ENCODE measurements at regions not wholly inside any gene's neighbourhood (a gene's known extent, or its start where the extent isn't known, plus 50 kb on each side); places are given as distances from the start of the nearest gene placed in this dataset.

DNA sequence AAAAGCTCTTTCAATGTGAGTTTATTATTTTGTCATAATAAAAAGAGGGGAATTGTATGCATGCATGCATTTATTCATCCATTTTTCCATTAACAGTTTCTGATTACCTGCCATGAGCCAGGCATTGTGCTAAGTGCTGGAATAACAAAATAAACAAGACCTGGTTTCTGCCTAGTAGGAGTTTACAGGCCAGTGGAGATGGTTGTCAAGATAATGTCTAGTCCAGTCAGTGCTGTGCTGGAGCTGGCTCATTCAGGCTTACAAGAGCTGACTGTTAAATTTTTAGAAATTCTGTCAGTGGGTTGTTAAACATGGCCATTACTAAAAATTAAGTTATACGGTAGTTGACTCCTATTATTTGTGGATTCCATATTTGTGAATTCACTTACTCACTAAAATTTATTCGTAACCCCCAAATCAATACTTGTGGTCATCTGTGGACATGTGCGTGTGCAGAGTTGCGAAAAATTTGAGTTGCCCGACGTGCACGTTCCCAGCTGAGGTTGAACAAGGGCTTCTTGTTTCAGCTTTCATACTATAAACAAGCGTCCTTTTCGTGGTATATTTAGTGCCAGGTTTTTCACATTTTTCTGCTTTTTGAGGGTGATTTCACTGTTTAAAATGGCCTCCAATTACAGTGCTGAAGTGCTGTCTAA lies 172.3 kb upstream of the RPS6KA3 start:
- no peak for DNase-seq (ENCODE audit: low read depth in 4 of 4, low spot score in 3 of 4)

DNA sequence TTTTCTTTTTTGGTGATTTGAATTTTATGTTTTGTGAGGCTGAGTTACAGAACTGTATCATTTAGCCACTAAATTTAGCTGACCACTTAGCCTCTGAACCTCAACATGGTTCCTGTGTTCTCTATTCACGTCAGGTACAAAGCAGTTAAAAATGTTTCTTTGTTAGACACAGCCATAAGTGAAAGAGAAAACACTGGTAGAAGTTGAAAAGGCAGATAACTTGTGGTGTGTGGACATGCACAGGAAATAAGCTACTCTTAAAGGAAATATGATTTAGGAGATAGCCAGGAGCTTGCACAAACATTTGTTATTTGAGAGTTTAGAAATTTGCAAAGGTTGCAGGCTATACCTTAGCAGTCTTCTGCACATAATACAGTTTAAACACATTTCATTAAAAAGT lies 171.0 kb upstream of the RPS6KA3 start:
- no peak for DNase-seq (ENCODE audit: low read depth in 4 of 4, low spot score in 3 of 4)

DNA sequence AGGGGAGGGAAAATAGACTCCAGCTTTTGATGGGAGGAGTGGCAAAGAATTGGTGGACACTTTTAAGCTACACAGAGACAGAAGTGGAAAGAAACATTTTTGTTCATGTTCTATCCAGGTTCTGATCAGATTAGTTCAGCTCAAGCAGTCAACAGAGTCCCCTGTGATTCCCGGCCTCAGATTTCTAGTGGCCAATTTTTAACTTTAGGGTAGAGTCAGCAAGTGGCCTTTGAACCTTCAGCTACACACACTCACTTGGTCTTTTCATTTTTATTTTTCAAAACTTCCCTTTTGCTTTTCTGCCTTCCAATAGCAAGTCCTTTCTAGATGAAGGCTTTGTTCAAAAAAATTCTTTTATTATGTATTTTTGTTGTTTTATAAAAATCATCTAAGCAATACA lies 169.2 kb upstream of the RPS6KA3 start:
- no peak for DNase-seq (ENCODE audit: low read depth in 4 of 4, low spot score in 3 of 4)

DNA sequence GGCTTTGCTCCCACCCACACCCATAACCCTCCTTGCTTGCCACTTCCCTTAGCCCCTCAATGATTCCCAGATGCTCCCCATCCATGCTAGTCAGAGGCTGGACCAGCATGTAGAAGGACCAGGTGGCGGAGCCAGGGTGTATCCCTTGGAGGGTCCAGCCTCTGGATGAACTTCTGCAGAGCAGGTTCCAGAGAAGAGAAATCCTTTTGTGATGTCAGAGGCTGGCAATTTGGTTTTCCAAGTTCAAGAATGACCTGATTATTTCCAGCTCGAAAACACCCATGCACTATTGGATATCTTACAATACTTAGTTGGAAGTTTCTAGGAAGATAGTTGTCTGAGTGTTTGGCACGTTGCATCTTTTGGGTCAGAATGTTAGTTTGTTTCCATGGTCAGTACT lies 168.3 kb upstream of the RPS6KA3 start:
- DNase-seq (ENCODE audit: low read depth in 4 of 4, low spot score in 3 of 4): no peak

DNA sequence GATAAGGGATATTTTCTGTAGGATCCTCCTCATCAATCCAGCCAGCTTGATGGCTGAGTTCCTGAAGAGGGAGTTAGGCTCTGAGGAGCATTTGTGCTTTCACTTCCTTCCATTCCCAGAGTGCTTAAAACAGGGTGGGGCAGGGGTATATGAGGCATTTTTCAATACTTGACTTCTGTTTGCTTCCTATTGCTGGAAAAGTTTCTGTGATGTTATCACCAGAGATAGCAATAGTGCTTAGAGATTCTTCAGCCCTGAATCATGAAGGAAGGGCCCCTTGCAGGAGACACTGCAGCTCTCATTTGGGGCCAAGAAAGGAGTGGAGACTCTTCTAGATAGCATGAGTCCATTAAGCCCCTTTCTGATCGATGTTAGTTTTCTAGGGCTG lies 166.7 kb upstream of the RPS6KA3 start:
- no peak for DNase-seq (ENCODE audit: low read depth in 4 of 4, low spot score in 3 of 4)

DNA sequence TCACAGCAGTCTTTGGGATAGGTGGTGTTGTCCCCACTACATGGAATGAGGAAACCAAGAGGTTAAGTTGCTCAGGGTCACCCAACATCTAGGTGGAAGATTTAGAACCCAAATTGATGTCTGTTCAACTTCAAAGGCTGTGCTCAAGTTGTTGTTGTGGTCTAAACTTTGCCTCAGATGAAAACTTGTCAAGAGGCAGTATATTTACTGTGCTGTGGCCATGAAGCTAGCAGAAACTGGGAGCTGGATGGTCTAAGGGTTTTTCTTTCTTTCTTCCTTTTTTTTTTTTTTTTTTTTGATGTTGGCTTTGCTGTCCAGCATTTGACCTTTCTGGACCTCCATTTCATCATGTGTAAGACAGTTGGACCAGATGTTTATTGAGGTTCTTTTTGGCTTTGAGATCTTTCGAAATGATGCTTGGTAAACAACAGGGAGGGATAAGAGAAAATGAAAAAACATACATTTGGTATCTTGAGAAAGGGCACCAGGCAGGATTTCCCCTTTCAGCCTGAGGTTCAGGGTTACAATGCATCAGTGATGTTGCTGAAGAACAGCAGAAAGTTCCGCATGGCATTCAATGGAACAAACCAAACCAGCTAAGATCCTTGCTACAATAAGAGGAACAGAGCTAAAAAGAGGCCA lies 166.2 kb upstream of the RPS6KA3 start:
- no peak for DNase-seq (ENCODE audit: low read depth in 4 of 4, low spot score in 3 of 4)

DNA sequence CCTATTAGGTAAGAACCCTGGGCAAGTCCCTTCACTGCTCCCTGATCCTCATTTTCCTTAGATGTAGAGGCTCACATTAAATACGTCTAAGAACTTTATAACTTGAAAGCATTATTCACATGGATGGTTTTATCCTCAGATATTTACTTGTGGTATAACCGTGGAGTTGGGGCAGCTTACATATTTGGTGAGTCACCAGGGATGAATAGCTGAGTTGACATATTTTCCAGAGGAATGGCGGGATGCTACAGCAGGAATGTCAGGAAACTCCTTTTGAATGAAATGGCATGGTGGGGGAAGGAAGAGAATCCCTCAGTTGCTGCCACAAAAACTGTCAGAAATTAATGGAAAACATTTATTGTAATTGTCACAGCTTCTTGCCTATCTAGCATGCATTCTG lies 165.3 kb upstream of the RPS6KA3 start:
- no peak for DNase-seq (ENCODE audit: low read depth in 4 of 4, low spot score in 3 of 4)

DNA sequence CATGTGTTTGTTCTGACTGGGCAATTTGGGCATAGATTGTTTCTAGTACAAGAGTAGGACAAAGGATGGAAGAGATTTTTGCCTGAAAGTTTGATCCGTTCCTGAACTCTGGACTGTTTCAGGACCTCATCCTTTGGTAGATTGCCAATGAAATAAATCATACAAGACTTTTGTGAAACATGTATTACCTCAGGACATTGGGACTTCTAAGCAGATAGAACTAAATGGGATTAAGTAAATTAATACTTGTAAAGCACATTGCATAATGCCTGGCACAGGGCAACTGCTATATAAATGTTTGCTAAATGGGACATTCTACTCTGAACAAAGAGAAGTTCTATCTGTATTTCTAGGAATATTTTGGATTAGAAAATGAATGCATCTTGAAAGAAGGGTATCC lies 164.8 kb upstream of the RPS6KA3 start:
- DNase-seq (ENCODE audit: low read depth in 4 of 4, low spot score in 3 of 4): no peak

DNA sequence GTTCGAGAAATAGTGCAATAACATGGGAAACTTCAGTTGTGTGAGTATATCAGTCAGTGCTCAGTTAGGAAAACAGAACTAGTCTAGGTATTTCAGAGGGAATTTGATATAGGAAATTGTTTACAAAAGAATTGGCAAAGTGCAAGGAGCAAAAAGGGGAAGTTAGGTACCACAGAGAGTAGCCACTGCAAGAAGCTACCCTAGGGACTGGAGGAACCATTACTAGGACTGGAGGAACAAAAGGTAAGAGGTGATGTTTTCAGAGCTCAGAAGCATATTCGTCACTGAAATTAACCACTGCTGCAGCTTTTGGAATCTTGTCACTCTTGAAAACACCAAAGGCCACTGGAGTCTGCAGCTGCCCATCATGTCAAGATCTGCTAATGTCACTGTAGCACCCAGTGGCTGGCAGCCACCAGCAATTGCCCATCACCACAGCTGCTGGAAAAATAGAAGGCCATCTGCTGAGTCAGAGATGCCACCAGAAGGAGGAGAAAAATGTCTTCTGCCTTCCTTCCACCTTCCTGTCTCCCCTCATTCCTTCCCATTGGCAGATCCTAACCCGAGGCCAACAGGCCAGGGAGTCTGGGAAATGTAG lies 160.6 kb upstream of the RPS6KA3 start:
- DNase-seq (ENCODE audit: low read depth in 4 of 4, low spot score in 3 of 4): no peak

DNA sequence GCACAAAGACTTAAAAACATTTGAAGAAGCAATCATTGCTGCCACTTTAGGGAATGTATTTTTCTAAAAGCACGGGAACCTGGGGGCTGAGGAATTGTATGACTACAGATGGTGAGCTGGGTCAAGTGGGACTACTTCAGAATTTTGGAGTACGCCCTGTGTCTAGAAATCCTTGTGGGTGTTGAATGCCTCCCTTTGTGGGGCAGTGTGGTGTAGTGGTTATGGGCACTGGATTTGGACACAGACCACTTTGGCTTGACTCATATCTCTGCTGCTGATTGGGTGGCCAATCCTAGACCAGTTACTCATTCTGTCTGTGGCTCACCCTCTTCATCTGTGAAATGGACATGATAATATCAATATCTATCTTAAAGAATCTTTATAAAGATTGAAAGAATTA lies 155.0 kb upstream of the RPS6KA3 start:
- no peak for DNase-seq (ENCODE audit: low read depth in 4 of 4, low spot score in 3 of 4)

DNA sequence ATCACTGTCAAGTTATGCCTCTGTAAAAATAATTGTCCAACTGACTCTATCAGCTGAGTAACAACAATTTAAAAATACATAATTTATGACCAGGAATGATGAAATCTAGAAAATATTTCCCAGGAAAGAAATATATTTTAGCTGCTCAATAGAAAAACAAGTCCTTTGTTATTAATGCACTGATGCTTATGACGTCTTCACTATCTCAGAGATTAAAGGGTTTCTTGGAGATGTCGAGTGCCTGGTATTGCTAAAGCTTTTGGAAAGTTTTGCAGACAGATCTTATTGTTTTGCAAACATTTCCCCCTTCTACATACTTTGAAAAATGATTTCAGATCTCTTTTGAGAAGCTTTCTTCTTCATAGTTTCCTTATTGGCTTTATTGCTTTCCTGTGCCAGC lies 154.6 kb upstream of the RPS6KA3 start:
- DNase-seq (ENCODE audit: low read depth in 4 of 4, low spot score in 3 of 4): no peak

DNA sequence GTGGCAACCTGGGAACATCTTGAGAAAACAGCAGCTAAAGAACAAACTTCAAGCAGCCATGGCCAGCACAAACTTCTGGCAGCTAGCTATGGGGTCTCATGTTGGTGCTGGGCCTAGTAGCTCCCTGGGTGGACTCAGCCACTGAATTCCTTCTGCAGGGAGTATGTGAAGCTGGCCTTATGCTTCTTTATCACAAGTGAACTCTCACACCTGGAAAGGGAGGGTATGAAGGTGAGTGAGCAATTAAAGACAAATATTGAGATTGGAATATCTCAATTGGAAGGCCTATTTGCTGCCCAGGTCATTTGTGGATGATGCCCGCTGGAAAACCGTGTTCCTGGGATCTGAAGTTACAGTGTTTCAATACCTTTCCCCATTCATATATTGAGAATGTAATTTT lies 153.3 kb upstream of the RPS6KA3 start:
- no peak for DNase-seq (ENCODE audit: low read depth in 4 of 4, low spot score in 3 of 4)

DNA sequence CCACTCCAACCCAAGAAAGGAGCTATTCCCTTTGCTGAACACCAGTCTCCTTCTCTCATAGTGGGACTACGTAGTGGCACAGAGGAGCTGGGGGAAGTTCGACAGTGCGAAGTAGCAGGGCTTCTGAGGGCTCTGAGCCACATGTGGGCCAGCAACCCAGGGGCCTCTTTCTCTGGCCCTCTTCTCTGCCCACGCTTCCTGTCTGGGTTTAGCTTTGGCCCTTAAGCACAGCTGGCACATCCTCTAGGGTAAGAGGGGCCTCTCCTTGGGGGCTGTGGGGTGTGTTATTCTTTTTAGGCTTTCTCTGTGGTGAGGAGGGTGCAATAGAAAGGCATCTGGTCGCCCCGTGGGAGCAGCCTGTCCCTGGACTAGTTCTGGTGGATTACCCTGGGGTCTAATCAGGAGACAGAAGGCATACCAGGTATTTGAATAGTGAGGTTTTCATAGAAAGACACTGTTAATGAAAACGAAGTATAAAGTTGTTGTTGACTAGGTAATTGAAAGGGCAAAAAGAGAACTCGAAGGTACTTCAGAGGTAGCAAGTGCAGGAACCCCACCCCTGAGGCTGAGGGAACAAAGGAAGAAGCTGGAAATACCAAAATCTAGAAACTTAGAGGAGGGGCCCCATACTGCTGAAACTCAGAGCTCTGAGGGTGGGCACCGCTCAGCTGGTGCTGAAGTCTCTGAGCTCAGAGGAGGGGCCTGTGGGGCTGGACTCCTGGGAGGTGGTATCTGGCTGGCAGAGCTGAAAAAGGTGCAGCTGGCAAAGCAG lies 151.9 kb upstream of the RPS6KA3 start:
- DNase-seq (ENCODE audit: low read depth in 4 of 4, low spot score in 3 of 4): no peak

DNA sequence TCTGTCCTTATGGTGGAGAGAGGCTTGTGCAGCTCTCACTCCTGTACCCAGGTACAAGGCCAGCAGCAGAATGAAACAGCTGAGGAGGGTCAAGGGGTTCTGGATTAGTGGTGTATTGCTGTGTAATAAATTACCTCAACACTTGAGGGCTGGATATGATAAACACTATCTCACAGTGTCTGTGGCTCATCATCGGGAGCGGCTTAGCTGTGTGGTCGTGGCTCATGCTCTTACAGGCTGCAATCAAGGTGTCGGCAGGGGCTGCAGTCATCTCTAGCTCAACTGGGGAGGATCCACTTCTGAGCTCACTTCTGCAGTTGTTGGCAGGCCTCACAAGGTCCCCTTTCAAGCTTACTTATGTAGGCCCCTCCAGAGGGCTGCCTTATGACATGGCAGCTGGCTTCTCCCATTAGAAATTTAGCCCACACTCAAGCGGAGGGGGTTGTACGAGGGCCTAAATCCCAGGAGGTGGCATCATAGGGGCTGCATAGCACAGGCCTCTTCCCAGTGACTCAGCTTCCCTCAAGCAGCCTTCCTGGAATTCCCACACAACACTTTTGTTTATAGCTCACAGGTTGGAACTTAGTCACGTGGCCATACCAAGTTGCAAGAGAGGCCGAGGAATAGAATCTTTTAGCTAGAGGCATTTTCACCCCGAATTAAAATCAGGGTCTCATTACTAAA lies 148.2 kb upstream of the RPS6KA3 start:
- no peak for DNase-seq (ENCODE audit: low read depth in 4 of 4, low spot score in 3 of 4)

DNA sequence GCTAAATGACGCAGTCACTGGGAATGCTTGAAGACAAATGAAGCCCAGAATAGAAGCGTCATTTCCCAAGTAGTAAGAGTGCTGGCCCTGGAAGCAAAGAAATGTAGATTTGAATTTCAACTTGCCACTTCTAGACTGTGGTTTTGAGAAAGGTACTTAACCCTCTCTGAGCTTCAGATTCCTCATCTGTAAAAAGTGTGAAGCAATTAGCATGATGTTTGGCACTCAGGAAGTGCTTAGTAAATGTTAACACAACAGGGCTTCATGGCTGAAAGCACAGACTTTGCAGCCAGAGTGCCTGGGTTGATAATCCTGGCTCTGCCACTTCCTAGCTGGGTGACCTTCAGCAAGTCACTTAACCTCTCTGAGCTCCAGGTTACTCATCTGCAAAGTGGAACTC lies 147.4 kb upstream of the RPS6KA3 start:
- DNase-seq (ENCODE audit: low read depth in 4 of 4, low spot score in 3 of 4): no peak

DNA sequence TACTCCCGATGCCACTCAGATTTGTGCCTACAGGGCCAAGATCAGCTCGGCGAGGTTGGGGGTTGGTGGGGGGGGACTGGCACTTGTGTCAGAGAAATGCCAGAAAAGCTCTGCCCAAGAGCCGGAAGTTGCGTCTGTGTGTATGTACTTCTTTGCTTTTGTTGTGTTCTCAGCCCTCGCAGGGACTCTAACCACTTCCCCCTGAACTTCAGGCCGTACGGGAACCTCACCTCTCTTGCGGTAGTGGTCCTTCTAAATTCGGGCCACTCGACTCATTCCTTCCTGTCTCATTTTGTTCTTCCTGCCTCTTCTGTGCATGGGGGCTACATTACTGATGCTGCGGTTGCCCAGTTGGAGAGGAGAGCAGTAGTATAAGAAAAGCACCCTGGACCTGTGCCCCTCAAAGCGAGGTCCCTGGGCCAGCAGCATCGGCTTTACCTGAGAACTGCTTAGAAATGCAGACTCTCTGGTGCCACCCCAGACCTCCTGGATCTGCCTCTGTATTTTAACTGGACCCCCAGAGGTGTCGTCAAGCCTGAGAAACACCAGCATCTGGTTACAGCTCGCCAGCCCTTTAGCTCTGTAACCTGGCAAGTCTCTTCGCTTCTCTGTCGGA lies 146.3 kb upstream of the RPS6KA3 start:
- DNase-seq (ENCODE audit: low read depth in 4 of 4, low spot score in 3 of 4): no peak

DNA sequence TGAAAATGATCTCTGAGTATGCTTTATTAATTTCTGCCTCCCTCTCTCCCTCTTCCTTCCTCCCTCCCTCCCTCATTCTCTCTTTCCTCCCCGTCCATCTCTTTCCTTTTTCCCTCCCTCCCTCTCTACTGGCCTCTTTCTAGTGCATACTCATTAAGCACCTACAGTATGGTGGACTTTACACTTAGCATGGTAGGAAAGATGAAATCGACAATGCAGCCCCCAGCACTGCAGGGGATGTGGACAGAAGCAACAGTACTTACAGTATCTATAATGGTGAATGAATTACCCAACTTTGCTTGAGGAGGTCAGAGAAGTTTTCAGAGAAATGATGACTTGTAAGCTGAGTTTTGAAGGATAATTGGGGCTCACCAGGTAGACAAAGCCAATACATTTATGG lies 143.8 kb upstream of the RPS6KA3 start:
- DNase-seq (ENCODE audit: low read depth in 4 of 4, low spot score in 3 of 4): no peak

DNA sequence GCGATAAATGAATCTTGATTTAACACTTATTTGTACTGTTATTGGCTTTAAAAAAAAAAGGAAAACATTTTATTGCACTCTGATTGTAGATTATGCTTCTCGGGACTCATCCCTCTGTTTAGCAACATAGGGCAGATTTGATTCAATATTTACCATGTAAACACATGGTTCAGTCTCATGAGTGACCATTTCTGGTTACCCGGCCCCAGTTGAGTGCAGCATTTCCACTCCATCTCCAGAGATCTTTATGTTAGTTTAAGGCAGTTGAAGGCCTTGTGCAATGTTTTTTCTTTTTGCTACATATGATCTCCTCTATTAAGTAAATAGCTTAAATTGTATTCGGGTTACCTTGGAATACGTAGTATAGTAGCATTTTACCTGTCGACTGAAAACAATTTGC lies 143.3 kb upstream of the RPS6KA3 start:
- no peak for DNase-seq (ENCODE audit: low read depth in 4 of 4, low spot score in 3 of 4)

DNA sequence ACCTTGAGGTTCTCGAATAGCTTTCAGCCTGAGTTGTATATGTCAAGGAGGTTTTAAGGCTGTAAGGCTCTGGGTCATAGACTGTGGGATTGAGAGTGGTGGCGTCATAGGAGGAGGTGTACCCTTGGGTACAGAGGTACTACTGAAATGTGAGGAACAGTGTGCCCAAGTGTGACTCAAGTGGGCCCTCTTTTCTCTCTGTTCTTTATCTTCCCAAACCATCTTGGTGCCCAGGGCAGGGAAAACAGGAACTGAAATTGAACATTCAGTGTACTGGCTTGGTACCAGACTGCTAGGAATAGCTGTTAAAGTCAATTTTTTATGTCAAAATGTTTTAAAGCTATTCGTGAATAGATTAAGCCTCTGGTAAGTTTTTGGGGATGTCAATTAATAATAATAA lies 136.2 kb upstream of the RPS6KA3 start:
- no peak for DNase-seq (ENCODE audit: low read depth in 4 of 4, low spot score in 3 of 4)

DNA sequence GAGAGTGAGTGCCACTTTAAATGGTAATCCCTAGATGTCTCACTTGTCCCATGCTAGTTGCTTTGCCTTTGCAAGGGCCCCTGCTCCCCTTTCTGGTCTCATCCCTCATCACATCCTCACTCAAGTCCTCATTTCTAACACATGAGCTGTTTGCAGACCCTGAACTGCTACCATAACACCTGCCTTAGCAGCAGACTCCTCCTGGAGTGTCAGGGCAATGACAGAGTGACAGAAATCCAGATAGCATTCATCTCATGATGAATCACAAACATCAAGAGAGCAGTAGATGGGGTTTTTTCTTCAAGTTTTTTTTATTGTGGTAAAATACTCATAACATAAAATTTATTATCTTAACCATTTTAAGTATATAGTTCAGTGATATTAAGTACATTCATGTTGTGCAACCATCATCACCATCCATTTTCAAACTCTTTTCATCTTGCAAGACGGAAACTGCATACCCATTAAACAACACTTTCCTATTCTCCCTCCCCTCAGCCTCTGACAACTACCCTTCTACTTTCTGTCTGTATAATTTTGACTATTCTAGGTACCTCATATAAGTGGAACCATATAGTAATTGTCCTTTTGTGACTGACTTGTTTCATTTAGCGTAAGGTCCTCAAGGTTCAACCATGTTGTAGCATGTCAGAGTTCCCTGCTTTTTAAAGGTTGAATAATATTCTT lies 133.2 kb upstream of the RPS6KA3 start:
- no peak for DNase-seq (ENCODE audit: low read depth in 4 of 4, low spot score in 3 of 4)

All from right renal pelvis (tissue), 4 donors.